Thoracic aorta (tissue), 2 donors: ENCODE measurements at regions not wholly inside any gene's neighbourhood (a gene's known extent, or its start where the extent isn't known, plus 50 kb on each side); places are given as distances from the start of the nearest gene placed in this dataset.

Source experiments
- ATAC-seq: fragments of 150-250 bp; one replicate; pipeline ENCODE4 v1.8.0; 2017; ENCODE audit warnings: low read depth; ENCODE audit not compliant: insufficient number of reproducible peaks, low FRiP score
- DNase-seq: peaks from one replicate; pipeline ENCODE4 v3.0.0-alpha.2; 2020; ENCODE audit warnings: low spot score
- H3K27ac ChIP-seq, 2 donors: fragments of 200-600 bp; sonication (generic); 1 replicate in 1 of 2; 2 replicates in 1 of 2; pipeline ENCODE4 v1.5.1; 2016; ENCODE audit warnings: mild to moderate bottlenecking in 2 of 2, moderate library complexity in 2 of 2
- H3K27me3 ChIP-seq: fragments of 200-600 bp; sonication (generic); replicated peaks from 2 replicates; pipeline ENCODE4 v1.6.0; 2016; ENCODE audit warnings: mild to moderate bottlenecking; ENCODE audit not compliant: insufficient read depth
- H3K36me3 ChIP-seq: fragments of 200-600 bp; sonication (generic); one replicate; pipeline ENCODE4 v1.5.1; 2016
- H3K4me1 ChIP-seq, 2 donors: fragments of 200-600 bp; sonication (generic); 1 replicate in 1 of 2; 2 replicates in 1 of 2; pipeline versions ENCODE4 v1.5.1 to v1.6.0; 2016; ENCODE audit warnings: low read depth in 2 of 2, mild to moderate bottlenecking in 1 of 2; ENCODE audit not compliant: control insufficient read depth in 1 of 2
- H3K4me3 ChIP-seq: fragments of 200-600 bp; sonication (generic); 2 replicates; pipeline ENCODE4 v1.5.1; 2016; ENCODE audit warnings: mild to moderate bottlenecking
- H3K9me3 ChIP-seq: fragments of 200-600 bp; sonication (generic); 2 replicates; pipeline ENCODE4 v1.5.1; 2016
- TF ChIP-seq, protein P1 (sequence below): fragments of 200-600 bp; sonication (generic); IDR thresholded peaks from one replicate; pipeline ENCODE4 v1.5.1; 2019; ENCODE audit warnings: antibody characterized with exemption

DNA sequence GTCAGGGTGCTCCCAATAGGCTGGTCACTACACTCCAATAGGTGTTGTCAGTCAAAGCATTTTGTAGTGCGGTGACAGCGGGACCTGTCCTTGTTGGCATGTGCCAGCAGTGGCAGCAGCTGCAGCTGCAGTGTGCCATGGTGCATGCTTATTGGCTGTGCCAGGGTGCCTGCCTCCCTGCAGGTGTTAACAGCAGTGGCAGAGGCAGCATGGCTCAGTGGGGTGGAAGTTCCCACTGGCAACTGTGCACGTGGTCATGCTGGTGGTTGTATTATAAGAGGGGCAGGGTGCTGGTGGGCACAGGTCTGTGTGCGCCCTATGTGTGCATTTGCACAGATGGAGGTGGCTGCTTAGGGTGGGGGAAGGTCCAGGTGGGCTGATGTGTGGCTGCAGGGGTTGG lies 133.7 kb upstream of the EDIL3 start:
- Histone ChIP-seq H3K4me3 (no peak overlapping the region), H3K27me3 (no peaks in the 10 kb centered on the region), H3K9me3 (no peaks in the 10 kb centered on the region), H3K27ac (no peak overlapping the region), H3K4me1 (no peaks in the 10 kb centered on the region), H3K36me3 (no peaks in the 10 kb centered on the region)
- no peak for DNase-seq
- ATAC-seq = no peak
- TF ChIP-seq, protein P1, sequence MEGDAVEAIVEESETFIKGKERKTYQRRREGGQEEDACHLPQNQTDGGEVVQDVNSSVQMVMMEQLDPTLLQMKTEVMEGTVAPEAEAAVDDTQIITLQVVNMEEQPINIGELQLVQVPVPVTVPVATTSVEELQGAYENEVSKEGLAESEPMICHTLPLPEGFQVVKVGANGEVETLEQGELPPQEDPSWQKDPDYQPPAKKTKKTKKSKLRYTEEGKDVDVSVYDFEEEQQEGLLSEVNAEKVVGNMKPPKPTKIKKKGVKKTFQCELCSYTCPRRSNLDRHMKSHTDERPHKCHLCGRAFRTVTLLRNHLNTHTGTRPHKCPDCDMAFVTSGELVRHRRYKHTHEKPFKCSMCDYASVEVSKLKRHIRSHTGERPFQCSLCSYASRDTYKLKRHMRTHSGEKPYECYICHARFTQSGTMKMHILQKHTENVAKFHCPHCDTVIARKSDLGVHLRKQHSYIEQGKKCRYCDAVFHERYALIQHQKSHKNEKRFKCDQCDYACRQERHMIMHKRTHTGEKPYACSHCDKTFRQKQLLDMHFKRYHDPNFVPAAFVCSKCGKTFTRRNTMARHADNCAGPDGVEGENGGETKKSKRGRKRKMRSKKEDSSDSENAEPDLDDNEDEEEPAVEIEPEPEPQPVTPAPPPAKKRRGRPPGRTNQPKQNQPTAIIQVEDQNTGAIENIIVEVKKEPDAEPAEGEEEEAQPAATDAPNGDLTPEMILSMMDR = no peak

GRCh38 chr5:84506625-84507024 lies 121.9 kb upstream of the EDIL3 start:
- no peaks in the 10 kb centered on the region for H3K4me1 ChIP-seq
- ATAC-seq (no peak), DNase-seq (no peak)
- H3K27ac ChIP-seq = no peak overlapping the region
- no peaks in the 10 kb centered on the region for H3K27me3 ChIP-seq
- no peaks in the 10 kb centered on the region for H3K36me3 ChIP-seq
- H3K9me3 ChIP-seq = no peaks in the 10 kb centered on the region
- TF ChIP-seq, protein P1 = no peak
- no peak overlapping the region for H3K4me3 ChIP-seq

- no peaks in the 10 kb centered on the region for H3K36me3 ChIP-seq
- no peaks in the 10 kb centered on the region for H3K27me3 ChIP-seq
- no peaks in the 10 kb centered on the region for H3K4me1 ChIP-seq
- H3K4me3 ChIP-seq = no peak overlapping the region
- ATAC-seq (no peak), DNase-seq (no peak)
- TF ChIP-seq, protein P1 = no peak
- no peak overlapping the region for H3K27ac ChIP-seq
- H3K9me3 ChIP-seq = no peaks in the 10 kb centered on the region
These were observed 109.8 kb upstream of the EDIL3 start for GRCh38 chr5:84494453-84494852.

DNA sequence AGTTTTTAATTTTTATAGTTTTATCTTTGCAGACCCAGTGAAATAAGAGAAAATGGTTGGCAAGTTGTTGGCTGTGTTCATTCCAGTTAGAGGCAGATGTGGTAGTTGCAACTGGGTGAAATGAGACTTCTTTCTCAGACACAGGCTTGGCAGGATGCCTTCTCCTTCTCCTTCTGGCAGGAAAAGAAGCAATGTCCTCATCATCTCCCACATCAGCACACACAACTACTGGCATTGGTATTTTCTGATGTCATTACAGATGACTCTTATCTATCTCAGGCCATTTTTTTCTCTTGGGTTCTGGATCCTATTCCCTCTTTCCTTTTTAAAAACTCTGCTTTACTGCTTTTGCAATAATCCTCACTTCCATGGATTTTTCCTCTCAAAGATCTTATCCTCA lies 103.3 kb upstream of the EDIL3 start:
- ATAC-seq (no peak), DNase-seq (no peak)
- H3K36me3 ChIP-seq = no peaks in the 10 kb centered on the region
- H3K9me3 ChIP-seq = no peaks in the 10 kb centered on the region
- H3K4me1 ChIP-seq = no peaks in the 10 kb centered on the region
- TF ChIP-seq, protein P1 = no peak
- no peak overlapping the region for H3K27ac ChIP-seq
- H3K27me3 ChIP-seq = no peaks in the 10 kb centered on the region
- no peak overlapping the region for H3K4me3 ChIP-seq

GRCh38 chr5:84480873-84481637 lies 96.4 kb upstream of the EDIL3 start:
- Histone ChIP-seq H3K27ac (no peak overlapping the region), H3K9me3 (no peaks in the 10 kb centered on the region), H3K36me3 (no peaks in the 10 kb centered on the region), H3K27me3 (no peaks in the 10 kb centered on the region), H3K4me1 (no peaks in the 10 kb centered on the region), H3K4me3 (no peak overlapping the region)
- DNase-seq = no peak
- ATAC-seq = no peak
- TF ChIP-seq, protein P1 = no peak
